HG02970 (cell line): ENCODE measurements at regions not wholly inside any gene's neighbourhood (a gene's known extent, or its start where the extent isn't known, plus 50 kb on each side); places are given as distances from the start of the nearest gene placed in this dataset.

Experiments
- ATAC-seq: cut with Tn5 transposase; IDR thresholded peaks from one replicate; pipeline ENCODE4 v1.9.1; 2021; ENCODE audit warnings: mild to moderate bottlenecking, moderate library complexity, moderate number of reproducible peaks; ENCODE audit not compliant: unreplicated experiment, low FRiP score

DNA sequence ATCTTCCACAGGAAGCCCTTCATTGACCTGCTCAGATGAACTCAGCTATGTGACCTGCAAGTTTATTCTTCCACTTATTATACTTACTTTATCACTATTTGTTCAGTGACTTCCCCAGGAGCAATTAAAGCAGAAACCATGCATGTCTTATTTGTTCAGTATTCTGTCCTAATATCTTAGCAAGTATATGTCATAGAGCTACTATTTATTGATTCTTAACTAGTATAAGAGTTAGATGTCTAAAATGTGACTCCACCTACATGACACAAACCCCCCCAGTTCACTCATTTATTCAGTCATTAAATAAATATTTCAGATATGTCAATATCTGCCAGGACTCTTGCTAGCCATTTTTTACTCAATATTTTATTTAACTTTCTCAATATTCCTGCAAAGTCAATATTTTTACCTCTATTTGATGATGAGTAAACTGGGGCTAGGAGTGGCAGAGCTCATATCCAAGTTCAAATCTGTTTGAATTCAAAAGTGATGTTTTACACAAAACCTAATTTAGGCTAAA is 469.0 kb upstream of the USP24 start:
- no peak for ATAC-seq

DNA sequence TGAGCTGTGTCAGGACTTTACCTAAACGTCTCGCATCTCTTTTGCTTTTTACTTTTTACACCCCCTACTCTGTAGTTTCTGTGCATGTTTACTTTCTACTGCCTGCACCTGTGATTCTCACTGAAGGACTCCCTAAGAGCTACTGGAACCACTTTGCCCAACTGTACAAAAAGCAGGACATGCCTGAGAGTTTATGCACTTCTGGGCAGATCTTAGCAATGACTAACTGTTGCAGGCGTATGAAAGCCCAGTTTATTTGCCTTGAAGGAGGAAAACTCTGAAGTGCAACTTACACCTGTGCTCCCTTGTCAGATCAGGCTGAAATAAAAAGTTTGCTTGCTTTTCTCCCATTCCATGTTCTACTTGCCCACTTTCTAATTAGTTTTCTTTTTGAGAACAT is 467.0 kb upstream of the USP24 start:
- ATAC-seq, result no peak

GRCh38 chr1:55679971-55680370 is 464.8 kb upstream of the USP24 start:
- no peak for ATAC-seq

DNA sequence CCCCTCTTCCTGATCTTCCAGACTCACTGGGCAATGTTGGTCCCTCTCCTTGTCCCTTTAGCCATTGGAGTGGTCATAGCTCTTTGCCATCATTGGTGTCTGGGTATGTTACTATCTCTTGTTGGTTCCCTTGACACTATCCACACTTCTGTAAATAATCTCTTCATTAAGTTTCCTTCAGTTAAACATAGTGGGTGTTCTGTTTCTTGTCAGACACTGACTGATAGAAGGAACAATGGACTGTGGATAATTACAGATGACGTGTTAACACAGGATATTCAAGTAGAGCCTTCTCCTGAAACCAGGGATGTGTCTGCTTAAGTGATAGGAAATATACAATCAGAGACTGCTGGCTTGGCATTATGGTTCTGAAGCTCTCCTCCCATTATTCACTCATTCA is 458.3 kb upstream of the USP24 start:
- ATAC-seq, result no peak

DNA sequence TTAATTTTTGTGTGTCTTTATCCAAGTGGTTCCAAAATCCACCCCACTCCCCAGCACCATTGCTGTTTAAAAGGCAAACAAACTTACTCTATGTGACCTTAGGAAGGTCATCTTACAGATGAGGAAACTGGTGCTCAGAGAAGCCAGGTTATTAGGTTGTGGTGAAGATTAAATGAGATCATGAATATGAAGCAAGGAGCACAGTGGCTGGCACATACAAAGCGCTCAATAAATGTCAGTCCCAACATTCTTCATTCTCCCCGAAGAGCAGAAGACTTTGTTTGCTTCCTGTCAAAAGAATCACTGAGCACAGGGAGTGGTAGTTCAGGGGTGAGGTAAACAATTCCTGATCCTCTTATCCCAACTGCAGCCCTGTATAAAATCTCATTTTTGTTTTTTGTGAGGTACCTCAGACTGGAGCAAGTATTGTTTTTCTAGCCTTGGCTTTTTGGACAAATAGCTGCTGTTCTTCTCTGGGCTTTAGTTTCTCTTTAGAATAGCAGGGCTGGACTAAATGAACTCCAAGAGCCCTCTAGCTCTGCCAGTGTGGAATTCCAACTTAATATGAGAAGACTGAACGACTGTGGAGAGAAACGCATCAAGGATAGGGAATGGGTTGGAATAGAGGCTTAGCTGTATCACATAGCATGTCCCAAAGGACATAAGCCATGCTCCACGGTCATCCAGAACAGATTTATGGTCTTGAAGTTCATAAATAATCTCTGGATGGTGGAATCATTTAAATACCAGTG is 455.3 kb upstream of the USP24 start:
- ATAC-seq, result no peak

DNA sequence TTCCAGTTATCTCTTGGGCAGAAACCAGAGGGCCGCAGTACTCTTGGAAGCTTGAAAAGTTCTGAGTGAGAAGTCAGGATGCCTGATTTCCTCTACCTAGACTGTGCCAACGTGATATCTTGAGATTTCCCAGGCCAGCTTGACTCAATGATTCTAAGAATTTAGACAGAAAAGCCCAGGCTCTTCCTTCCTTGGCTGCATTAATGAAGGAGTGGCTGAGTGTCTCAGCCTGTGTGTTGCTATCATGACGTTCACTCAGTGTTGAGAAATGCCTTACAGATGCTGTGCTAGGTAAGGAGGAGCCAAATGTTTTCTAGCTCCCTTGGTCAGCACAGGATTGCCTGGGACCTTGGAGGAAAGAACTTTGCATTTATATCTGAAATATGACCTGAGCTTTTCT is 454.1 kb upstream of the USP24 start:
- no peak for ATAC-seq

- no peak for ATAC-seq
Measured at GRCh38 chr1:55662875-55663274, 447.7 kb upstream of the USP24 start.

- no peak for ATAC-seq
Measured at GRCh38 chr1:55658917-55659316, 443.8 kb upstream of the USP24 start.

- ATAC-seq, result no peak
Measured at GRCh38 chr1:55654750-55655149, 439.6 kb upstream of the USP24 start.

- ATAC-seq, result no peak
Measured at GRCh38 chr1:55654171-55654570, 439.0 kb upstream of the USP24 start.

DNA sequence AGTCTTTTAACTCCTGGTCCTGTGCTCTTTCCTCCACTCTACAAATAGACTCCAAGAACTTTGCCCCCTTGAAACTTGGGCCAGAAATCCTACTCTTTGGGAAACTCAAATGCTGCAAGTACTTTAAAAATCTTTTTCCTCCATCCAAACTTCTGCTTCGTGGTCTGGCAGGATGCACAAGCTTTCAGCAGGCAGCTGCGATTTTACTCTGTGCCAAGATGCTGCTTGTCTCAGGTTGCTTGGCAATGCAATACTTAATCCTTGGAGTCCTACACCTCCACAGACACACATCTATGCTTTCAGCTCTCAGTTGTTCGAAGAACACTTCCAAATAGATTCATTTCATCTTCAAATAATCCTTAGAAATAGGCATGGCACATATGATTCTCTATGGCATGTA is 435.3 kb upstream of the USP24 start:
- ATAC-seq, result no peak

- ATAC-seq, result no peak
Measured at GRCh38 chr1:55646181-55646580, 431.0 kb upstream of the USP24 start.

GRCh38 chr1:55645270-55645669 is 430.1 kb upstream of the USP24 start:
- no peak for ATAC-seq

DNA sequence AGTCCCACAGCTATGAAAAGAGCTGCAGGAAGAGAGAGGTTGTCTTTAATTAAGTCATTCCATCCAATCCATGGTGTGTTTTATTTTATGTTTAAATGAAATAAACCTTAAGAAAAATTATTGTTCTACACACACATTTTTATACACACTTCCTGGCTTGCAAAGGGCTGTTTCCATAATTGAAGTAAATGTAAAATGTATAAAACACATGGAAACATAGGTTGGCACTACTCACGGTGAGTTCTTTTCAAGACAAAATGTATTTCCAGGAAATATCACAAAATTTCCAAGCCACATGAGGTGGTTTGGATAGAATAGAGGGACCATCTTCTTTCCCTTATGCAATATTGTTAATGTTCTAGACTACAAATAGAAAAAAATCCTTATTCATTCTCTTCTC is 426.8 kb upstream of the USP24 start:
- no peak for ATAC-seq

DNA sequence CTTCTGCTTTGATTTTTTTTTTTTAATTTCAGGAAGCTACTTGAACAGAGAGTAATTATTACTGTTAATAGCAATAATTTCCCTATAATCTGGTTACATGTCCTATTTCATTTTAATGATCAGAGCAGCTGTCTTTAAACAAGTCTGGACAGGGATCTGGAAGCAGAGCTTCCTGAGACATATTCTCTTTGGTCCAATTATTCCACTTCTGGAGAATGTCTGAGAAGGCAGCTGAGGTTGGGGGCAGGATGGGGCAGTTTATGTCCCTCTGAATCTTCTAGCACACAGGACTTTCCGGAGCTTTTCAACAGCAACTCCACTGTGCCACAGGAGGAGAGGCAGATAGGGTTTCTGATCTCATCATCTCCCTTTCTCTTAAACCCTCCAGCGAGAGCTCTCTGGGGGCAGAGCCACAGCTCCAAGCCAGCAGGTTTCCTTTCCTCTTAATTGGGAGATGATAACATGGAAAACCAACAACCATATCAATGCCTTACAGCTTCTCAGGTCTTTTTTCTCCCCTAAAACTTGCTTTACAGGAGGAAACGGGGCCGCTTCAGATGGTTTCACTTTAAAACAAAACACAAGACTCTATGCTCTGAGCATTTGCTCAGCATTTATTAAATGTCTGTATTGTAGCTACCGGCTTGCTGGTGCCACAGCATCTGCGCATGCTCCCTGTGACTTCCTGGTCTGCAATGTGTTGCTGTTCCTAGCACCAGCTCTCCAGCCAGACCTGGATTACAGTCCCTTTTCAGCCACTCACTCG is 425.7 kb upstream of the USP24 start:
- ATAC-seq, result peak; percentile 69

GRCh38 chr1:55639526-55639925 is 424.4 kb upstream of the USP24 start:
- ATAC-seq, result no peak

- ATAC-seq, result no peak
Measured at GRCh38 chr1:55639051-55639450, 423.9 kb upstream of the USP24 start.

DNA sequence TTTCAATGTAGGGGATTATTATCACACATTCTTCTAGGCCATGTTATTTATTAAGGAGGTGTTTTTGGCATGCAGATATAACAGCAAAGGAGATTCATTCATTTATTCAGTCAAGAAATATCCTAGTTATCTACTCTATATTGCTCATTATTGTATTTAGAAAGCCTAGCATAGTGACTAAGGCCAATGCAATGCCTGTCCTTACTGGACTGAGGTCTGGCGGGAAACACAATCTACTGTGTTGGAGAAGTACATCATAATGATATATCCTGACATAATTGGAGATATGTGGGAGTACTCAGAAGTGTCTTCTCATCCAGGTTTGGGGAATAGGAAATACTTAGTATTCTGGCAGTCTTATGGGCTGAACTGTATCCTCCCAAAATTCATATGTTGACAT is 421.5 kb upstream of the USP24 start:
- no peak for ATAC-seq

GRCh38 chr1:55635856-55636255 is 420.7 kb upstream of the USP24 start:
- no peak for ATAC-seq

DNA sequence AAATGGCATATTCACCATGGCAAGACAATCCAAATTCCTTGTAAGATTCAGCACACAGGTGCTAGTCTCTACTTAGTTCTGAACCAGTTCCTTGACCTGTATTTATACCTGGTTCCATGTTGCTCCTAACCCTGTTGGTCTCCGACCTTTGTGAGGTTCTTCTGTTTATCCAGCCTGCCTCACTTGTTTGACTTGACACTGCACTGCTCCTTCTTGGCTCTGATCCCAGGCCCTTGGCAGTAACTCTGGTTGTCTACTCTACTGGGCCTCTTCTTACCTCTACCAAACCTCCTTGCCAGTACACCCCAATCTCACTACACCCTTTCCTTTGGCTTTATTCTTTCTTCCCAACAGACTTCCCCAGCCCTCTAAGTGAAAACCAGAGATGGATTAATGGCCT is 419.4 kb upstream of the USP24 start:
- ATAC-seq, result no peak

- ATAC-seq, result no peak
Measured at GRCh38 chr1:55632906-55633305, 417.7 kb upstream of the USP24 start.

- no peak for ATAC-seq
Measured at GRCh38 chr1:55632058-55632457, 416.9 kb upstream of the USP24 start.
